Myocyte (in vitro differentiated cells): ENCODE measurements at regions not wholly inside any gene's neighbourhood (a gene's known extent, or its start where the extent isn't known, plus 50 kb on each side); places are given as distances from the start of the nearest gene placed in this dataset.
"Not testable (repeated sequence)": the region's sequence is repeated elsewhere in the genome, so short reads cannot be mapped to it uniquely, and the experiment has no call there.

ENCODE experiments used
- DNase-seq: peaks from one replicate; pipeline ENCODE4 v3.0.0-alpha.2; 2012; ENCODE audit warnings: low read depth

DNA sequence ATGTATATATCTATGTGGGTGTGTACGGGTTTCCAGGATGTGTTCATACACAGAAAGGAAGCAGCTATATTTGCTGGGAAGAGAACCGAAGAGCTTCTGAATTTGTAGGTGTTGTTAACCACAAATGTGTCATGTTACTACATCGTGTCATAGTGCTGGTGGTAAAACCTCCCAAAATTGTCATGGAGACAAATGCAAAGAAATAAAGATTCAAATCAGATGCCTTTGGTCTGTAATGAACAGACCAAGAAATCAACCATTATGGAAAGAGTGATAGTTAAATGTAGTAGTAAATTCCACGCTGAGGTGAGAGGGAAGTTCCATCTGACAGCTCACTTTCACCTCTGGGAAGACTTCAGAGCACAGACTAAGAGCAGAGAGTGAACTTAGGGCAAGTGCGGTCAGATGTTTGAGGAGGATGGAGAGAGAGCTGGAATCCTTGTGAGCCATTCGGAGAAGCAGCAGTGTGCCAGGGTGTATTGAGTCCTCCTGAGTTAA is 487.5 kb downstream of the TMEM121 start:
- DNase-seq = no peak

DNA sequence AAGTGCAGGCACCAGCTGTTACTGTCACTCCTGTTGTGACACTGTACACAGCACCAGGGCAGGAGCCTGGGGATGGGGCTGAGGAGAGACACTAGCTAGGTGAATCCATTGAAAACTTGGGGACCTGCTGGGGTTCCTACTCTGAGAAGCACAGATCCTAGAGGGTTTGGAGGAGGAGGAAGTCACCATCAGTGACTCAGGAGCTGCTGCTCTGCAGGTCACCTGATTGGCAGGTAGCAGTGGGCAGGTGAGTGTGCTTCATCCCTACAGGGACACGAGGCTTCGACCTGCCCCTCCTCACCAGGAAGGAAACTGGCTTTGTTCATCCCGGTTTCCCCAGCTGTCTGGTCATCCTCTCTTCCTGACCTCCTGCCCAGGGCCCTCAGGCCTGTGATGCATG is 491.6 kb downstream of the TMEM121 start:
- DNase-seq = peak; percentile 16

GRCh38 chr14:106021832-106022231 is 495.4 kb downstream of the TMEM121 start:
- DNase-seq = no peak

GRCh38 chr14:106022648-106023047 is 496.3 kb downstream of the TMEM121 start:
- DNase-seq = peak; percentile 15

GRCh38 chr14:106023411-106023810 is 497.0 kb downstream of the TMEM121 start:
- DNase-seq = no peak

DNA sequence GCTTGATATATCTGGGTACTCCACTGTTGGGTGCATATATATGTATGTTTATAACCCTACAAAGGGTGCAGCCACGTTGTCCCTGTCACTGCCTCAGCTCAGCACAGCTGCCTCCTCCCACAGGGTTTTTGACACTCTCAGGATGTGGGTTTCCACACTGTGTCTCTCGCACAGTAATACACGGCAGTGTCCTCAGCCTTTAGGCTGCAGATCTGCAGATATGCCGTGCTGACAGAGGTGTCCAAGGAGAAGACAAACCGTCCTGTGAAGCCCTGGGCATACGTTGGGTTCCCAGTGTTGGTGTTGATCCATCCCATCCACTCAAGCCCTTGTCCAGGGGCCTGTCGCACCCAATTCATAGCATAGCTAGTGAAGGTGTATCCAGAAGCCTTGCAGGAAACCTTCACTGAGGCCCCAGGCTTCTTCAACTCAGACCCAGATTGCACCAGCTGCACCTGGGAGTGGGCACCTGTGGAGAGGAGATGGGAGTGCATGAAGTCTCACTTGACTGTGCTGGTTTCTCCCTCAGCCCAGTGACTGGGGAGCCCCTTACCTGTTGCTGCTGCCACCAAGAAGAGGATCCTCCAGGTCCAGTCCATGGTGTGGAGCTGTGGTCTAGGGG is 498.7 kb downstream of the TMEM121 start:
- no peak for DNase-seq

DNA sequence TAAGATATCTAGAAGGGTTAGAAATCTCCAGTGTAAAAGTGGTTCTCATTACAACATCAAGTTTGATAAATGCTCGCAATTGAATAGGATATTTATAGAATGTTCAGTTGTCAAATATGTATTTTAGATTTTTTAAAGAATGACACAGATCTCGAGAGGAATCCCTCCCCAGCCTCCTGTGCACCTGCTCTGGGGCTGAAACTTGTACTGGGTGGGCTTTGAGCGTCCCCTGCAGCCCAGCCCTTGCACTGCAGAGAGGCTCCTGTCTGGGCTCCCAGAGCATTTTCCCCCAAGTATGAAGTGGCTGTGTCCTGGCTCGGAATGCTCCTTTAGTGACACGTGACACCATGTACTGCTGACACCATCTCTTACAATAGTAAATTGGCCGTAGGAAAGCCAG is 499.6 kb downstream of the TMEM121 start:
- no peak for DNase-seq

DNA sequence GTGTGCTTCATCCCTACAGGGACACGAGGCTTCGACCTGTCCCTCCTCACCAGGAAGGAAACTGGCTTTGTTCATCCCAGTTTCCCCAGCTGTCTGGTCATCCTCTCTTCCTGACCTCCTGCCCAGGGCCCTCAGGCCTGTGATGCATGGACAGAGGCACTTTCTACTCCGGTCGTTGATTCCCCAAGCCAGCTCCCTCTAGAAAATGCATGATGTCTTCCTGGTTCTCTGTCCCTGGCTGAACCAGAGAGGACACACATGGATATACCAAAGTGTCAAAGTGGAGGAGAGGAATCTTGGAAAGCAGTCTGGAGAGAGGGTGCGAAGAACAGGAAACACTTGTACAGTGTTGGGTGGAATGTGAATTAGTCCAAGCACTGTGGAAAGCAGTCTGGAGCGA is 501.4 kb downstream of the TMEM121 start:
- not testable (repeated sequence) for DNase-seq

GRCh38 chr14:106029959-106030358 is 503.6 kb downstream of the TMEM121 start:
- no peak for DNase-seq

DNA sequence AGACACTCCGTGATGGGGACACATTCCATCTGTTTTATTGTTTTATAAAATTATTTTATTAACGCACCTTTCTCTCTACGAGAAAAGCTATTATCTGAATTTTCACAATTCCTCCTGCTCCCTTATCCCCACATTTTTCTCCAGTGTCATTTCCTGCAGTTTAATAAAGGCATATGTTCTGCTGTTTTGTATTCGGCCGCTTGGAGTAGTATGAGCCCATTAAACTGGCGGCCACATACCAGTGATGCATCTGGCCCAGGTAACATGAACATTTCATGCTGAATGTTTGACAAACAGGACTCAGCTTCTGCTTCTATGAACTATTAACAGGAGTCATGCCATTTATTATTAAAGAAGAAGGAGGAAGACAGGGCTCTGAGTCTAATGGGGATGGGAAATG is 511.0 kb downstream of the TMEM121 start:
- no peak for DNase-seq

DNA sequence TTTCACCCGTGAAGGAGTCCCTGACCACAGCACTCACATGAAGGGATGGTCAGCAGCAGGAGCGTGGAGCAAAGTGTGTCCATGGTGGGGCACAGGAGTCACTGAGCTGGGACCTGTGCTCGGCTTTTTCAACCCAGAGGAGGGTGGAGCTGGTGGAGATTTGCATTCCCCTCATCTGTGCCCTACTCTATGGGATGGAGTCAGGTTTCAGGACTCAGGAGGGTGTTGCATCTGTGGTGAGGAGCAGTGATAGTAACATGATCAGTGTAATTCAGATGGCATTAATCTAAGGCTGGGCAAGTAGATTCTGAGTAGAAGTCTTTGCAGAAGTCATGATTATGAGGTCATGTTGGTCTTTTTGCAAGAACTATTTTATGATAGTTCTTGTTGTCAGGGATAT is 511.9 kb downstream of the TMEM121 start:
- no peak for DNase-seq

DNA sequence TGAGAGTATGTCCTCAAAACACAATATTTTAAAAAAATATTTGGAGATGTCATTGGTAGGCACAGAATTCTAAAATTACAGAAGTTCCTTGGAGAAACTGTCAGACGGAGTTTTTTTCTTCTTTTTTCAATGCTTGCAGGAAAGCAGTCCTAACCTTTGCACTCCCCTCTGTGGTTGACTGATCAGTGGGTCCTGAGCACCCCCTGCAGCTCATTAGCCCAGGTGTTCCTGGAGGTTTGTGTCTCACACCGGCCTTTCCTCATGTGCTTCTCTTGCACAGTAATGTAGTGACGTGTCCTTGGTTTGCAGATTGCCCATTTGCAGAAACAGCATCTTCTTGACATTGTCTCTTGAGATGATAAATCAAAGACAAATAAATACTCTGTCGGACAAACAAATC is 513.0 kb downstream of the TMEM121 start:
- peak; percentile 6 for DNase-seq

DNA sequence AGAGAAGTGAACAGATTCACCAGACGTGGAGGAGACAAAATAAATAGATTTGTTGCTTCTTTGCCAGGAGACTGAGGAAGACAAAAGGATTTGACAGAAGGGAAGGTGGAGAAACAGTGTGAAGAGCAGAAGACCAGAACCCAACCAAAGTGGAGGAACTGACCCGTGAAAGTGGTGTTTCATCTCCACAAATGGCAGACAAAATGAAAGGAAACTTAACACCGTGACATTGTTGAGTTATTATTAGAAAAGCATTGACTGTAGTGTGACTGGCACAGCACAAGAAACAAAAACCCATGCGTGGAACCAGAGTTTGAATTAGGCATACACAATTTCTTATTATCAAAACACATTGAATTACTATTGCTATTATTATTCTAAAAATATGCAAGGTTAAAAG is 518.1 kb downstream of the TMEM121 start:
- DNase-seq = no peak

- DNase-seq = peak; percentile 14
Observed at GRCh38 chr14:106044949-106045596, 518.7 kb downstream of the TMEM121 start.

DNA sequence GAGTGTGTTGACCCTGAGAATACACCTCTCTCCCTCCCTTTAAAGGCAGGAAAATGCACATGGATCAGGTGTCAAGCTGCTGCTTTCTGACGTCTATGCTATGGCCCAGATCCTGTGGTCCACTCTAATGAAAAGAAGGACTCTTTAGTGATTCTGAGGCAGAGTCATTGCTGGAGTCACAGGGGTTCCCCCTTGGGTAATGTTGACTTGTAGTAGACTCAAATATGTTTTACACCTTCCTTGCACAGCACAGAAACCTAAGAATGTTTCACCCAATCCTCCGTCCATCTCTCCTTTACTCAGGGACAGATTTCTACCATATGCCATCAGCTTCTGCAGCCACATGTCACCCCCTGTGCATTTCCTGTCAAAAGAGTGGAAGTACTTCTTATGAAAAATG is 525.4 kb downstream of the TMEM121 start:
- no peak for DNase-seq

- no peak for DNase-seq
Observed at GRCh38 chr14:106055289-106055688, 528.9 kb downstream of the TMEM121 start.

DNA sequence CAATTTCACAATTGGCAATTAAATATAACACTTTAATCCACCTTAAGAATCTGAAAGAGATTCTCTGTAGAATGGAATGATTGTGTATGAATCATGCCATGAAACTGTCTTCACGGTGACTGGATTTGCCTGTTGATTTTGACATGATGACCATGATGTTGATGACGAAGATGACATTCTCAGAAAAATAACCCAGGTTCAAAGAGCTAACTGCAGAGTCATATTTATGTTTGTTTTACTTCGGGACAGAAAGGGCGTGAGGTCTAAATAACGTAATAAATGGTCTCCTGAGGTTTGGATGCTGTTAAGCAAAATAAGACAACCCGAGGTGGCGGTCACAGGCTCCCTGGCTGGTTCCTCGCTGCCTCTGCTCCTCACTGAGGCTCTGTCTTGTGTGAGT is 532.0 kb downstream of the TMEM121 start:
- no peak for DNase-seq

GRCh38 chr14:106060276-106060975 is 534.0 kb downstream of the TMEM121 start:
- DNase-seq = no peak

DNA sequence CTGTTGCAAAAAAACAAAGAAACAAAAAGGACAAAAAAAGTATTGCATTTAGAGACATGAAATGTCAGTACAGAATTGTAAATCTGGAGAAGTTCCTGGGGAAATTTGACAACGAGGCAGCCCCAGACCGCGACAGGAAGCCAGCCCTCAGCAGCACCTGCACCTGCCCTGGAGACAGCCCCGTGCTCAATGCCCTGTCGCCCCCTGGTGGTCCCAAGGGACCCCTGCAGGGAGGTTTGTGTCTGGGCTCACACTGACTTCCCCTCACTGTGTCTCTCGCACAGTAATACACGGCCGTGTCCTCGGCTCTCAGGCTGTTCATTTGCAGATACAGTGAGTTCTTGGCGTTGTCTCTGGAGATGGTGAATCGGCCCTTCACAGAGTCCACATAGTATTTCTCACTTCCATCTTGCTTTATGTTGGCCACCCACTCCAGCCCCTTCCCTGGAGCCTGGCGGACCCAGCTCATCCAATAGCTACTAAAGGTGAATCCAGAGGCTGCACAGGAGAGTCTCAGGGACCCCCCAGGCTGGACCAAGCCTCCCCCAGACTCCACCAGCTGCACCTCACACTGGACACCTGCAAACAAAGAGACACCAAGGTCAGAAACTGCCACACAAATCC is 535.6 kb downstream of the TMEM121 start:
- not testable (repeated sequence) for DNase-seq

DNA sequence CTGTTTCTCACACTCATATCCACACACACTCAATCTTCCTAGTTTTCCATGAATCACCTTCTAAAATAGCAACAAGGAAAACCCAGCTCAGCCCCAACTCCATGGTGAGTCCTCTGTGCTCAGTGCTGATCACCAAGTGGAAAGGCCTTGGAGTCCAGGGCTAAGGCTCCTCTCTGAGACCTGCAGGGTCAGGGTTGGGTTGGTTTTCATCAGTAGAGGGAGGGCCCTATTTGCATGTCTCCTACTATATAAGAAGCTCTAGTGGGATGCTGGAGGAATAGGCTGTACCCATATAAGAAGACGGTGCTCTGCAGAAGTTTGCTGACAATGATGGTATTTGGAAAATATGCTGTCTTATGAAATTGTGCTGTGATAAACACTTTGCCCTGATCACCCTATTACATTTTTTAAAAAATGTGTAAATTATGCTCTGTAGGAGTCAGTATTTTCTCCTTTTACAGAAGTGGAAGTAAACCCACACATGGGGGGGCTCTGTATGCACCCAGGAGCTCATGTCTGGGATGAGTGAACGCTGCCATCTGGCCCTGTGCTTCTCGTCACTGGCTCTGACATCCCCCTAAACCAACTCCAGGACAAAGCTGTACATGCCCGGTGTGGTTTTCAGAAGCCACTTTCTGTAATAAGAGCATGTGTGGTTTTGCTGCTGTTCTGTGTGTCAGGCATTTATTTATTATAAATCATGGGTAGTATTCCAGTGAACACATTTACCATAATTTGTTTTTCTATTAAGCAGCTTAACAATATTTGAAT is 536.3 kb downstream of the TMEM121 start:
- DNase-seq = peak; percentile 21

- DNase-seq = no peak
Observed at GRCh38 chr14:106067935-106068334, 541.6 kb downstream of the TMEM121 start.
